ENCODE measurements at regions not wholly inside any gene's neighbourhood (a gene's known extent, or its start where the extent isn't known, plus 50 kb on each side); places are given as distances from the start of the nearest gene placed in this dataset.

GRCh38 chr5:93886098-93886806 lies 144.9 kb upstream of the POU5F2 start:
- DNase-seq (ENCODE audit: low read depth): no peak

- DNase-seq (ENCODE audit: low read depth): no peak
Measured at GRCh38 chr5:93884254-93884653, 142.9 kb upstream of the POU5F2 start.

GRCh38 chr5:93883459-93883858 lies 142.1 kb upstream of the POU5F2 start:
- DNase-seq (ENCODE audit: low read depth): no peak

- no peak for DNase-seq (ENCODE audit: low read depth)
Measured at GRCh38 chr5:93875693-93876092, 134.3 kb upstream of the POU5F2 start.

- DNase-seq (ENCODE audit: low read depth): peak; percentile 22
Measured at GRCh38 chr5:93874491-93874890, 133.1 kb upstream of the POU5F2 start.

GRCh38 chr5:93874080-93874479 lies 132.7 kb upstream of the POU5F2 start:
- peak; percentile 36 for DNase-seq (ENCODE audit: low read depth)

GRCh38 chr5:93873211-93873736 lies 131.9 kb upstream of the POU5F2 start:
- DNase-seq (ENCODE audit: low read depth): no peak

GRCh38 chr5:93870649-93871048 lies 129.2 kb upstream of the POU5F2 start:
- no peak for DNase-seq (ENCODE audit: low read depth)

- no peak for DNase-seq (ENCODE audit: low read depth)
Measured at GRCh38 chr5:93868851-93869250, 127.5 kb upstream of the POU5F2 start.

- no peak for DNase-seq (ENCODE audit: low read depth)
Measured at GRCh38 chr5:93850311-93850710, 108.9 kb upstream of the POU5F2 start.

GRCh38 chr5:93845376-93845775 lies 104.0 kb upstream of the POU5F2 start:
- peak; percentile 24 for DNase-seq (ENCODE audit: low read depth)

GRCh38 chr5:93831449-93831848 lies 90.0 kb upstream of the POU5F2 start:
- DNase-seq (ENCODE audit: low read depth): no peak

- DNase-seq (ENCODE audit: low read depth): no peak
Measured at GRCh38 chr5:93830893-93831292, 89.5 kb upstream of the POU5F2 start.

GRCh38 chr5:93829346-93829745 lies 87.9 kb upstream of the POU5F2 start:
- no peak for DNase-seq (ENCODE audit: low read depth)

GRCh38 chr5:93821891-93822415 lies 80.6 kb upstream of the POU5F2 start:
- no peak for DNase-seq (ENCODE audit: low read depth)

GRCh38 chr5:93819668-93820067 lies 78.3 kb upstream of the POU5F2 start:
- no peak for DNase-seq (ENCODE audit: low read depth)

- DNase-seq (ENCODE audit: low read depth): no peak
Measured at GRCh38 chr5:93810780-93811179, 69.4 kb upstream of the POU5F2 start.

GRCh38 chr5:93809430-93809829 lies 68.0 kb upstream of the POU5F2 start:
- DNase-seq (ENCODE audit: low read depth): no peak

GRCh38 chr5:93807846-93808245 lies 66.4 kb upstream of the POU5F2 start:
- DNase-seq (ENCODE audit: low read depth): no peak

- DNase-seq (ENCODE audit: low read depth): no peak
Measured at GRCh38 chr5:93805616-93806379, 64.4 kb upstream of the POU5F2 start.

- peak; percentile 56 for DNase-seq (ENCODE audit: low read depth)
Measured at GRCh38 chr5:93800988-93801811, 59.8 kb upstream of the POU5F2 start.

GRCh38 chr5:93794954-93795353 lies 53.6 kb upstream of the POU5F2 start:
- DNase-seq (ENCODE audit: low read depth): peak; percentile 51

Data from renal cortical epithelial cell (primary cell).